Spleen (tissue), 7 donors: ENCODE measurements at regions not wholly inside any gene's neighbourhood (a gene's known extent, or its start where the extent isn't known, plus 50 kb on each side); places are given as distances from the start of the nearest gene placed in this dataset.
"Not testable (repeated sequence)": the region's sequence is repeated elsewhere in the genome, so short reads cannot be mapped to it uniquely, and the experiment has no call there.

ENCODE experiments used
- CTCF ChIP-seq, 11 experiments: fragments of 200-600 bp in 7 of 11; fragments of 450-650 bp in 4 of 11; sonication (generic) in 4 of 11; IDR thresholded peaks in 8 of 11; conservative IDR thresholded peaks in 3 of 11; 1 replicate in 7 of 11; 2 replicates in 4 of 11; pipeline versions ENCODE4 v1.4.0 to v1.8.0; 2016 to 2021; ENCODE audit warnings: antibody characterized with exemption in 11 of 11, inconsistent platforms in 4 of 11, mild to moderate bottlenecking in 1 of 11
- POLR2A ChIP-seq, 3 donors: fragments of 450-650 bp; IDR thresholded peaks; one replicate each; pipeline ENCODE4 v1.5.1; 2017; ENCODE audit warnings: antibody characterized with exemption in 3 of 3, mild to moderate bottlenecking in 1 of 3
- POLR2AphosphoS5 ChIP-seq, 3 donors: sonication (generic); formaldehyde crosslinking; IDR thresholded peaks; one replicate each; pipeline ENCODE4 v1.5.1; 2017; ENCODE audit warnings: antibody characterized with exemption in 3 of 3
- donor health status: DM: no; HTN: no; CAD: no; lungs with moderate emphysema.
- donor health status: DM: no; HTN: no; CAD: no.
- donor health status: DM: no; HTN: no; CAD: no.

- not testable (repeated sequence) for TF ChIP-seq POLR2A, POLR2AphosphoS5 (IDR thresholded peaks at IDR 0.05)
- peak in 3 of 11 experiments; percentile 11 to 16 (median 12) for TF ChIP-seq CTCF (IDR thresholded peaks at IDR 0.05 in 8 of 11, conservative IDR thresholded peaks at IDR 0.05 in 3 of 11)
These were observed 155.7 kb downstream of the UNC93B1 start for GRCh38 chr11:67847896-67848875.
